NCI-H2081 (cell line): ENCODE measurements at regions not wholly inside any gene's neighbourhood (a gene's known extent, or its start where the extent isn't known, plus 50 kb on each side); places are given as distances from the start of the nearest gene placed in this dataset.

ENCODE experiments used
- DNase-seq, 2 experiments: peaks; one replicate each; lab custom pipeline; 2025; lab: John Stamatoyannopoulos, UW

DNA sequence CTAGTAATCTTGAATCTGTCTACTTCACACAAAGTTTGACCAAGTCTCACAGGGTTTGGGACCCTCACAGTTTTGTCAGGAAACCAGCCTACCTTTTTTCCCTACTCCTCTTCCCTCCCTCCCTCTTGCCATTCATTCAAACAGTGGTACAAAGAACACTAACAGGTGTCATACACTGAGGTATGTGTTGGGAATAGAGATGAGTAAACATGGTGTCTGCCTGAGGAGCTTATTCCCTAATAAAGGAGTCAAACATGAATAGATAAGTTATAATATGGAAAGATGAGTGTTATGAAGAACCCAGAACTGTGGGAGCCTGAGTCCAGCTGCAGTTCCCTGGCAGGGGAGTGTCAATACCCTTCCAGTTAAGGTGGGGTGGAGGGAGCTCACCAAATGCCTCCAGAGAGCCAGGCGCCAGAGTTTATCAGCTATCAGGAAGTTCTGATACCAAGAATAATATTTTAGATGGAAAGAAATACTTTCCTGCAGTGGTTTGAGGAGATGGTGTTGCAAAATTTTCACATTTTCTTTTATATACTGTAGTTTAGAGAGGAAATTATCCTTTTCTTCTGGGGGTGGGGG, 183.4 kb upstream of the NR3C1 start:
- no peak for DNase-seq

DNA sequence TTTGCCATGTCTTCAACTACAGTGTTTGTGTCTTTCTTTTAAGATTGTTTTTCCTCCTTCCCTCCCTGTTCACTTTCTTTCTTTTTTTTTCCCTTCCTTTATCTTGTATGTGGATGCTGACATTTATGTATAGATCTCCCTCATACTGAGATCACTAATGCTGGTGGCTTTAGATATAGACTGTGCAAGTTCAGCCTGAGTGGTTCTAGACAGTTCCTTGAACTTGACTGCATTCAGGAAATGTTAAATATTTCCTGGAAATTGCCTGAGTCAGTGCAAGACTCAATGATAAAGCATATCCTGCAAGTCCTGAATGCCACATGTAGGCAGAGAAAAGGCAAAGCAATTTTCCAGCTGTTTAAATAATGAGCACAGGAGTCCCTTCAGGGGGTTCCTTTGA, 182.5 kb upstream of the NR3C1 start:
- DNase-seq = no peak

GRCh38 chr5:143583409-143583808, 179.9 kb upstream of the NR3C1 start:
- DNase-seq = no peak

DNA sequence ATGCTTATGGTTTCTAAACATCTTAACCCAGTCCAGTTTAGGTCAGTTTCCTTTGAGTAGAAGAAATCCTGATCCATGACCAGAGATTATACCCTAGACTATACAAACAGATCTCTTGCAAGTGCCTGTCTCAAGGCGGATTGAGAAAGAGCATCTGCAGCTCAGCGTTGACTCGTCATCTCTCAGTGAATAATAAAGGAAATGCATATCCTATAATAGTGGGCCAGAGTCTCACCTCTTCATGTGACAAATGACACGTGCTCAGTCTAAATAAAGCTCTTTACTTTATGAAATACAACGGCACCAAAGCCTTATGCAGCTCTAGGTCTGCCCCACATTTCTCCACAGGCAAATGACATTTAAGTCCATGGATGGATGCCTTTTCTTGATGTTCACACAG, 179.4 kb upstream of the NR3C1 start:
- no peak for DNase-seq

- DNase-seq = no peak
These were observed 178.7 kb upstream of the NR3C1 start for GRCh38 chr5:143582176-143582575.

DNA sequence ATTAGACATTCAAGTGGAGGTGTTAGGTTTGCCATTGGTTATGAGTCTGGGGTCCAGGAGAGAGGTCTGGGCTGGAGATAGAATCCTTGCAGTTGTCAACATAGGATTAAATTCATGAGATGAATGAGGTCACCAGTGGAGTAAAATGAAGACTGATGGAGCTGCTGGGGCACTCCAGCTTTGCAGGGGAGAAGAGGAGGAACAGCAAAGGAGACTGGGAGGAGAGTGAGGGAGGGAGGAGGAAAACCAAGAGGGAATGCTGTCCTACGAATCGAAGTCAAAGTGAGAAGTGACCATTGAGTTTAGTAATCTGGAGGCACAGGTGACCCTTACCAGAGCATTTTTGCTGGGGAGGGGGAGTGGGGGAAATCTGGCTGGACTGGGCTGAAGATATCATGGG, 178.2 kb upstream of the NR3C1 start:
- DNase-seq = no peak

GRCh38 chr5:143581147-143581546, 177.7 kb upstream of the NR3C1 start:
- no peak for DNase-seq

GRCh38 chr5:143576711-143577484, 173.4 kb upstream of the NR3C1 start:
- DNase-seq = no peak

DNA sequence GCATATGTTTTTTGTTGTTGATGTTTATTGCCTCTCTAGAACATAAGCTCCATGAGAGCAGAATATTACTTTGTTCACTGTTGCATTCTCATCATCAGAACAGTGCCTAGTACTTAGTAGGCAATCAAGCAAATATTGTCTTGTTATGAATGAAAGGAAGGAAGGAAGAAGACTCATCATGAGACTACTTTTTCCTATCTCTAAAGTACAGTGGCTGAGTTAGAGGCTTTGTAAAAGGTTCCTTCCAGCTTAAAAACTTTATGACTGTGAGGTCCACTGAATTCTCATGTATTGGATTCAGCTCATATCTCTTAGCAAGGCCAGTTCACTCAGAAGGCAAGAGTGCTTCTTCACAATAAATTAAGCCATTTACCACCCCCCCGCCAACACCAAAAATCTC, 171.8 kb upstream of the NR3C1 start:
- no peak for DNase-seq

GRCh38 chr5:143574236-143574635, 170.8 kb upstream of the NR3C1 start:
- no peak for DNase-seq

DNA sequence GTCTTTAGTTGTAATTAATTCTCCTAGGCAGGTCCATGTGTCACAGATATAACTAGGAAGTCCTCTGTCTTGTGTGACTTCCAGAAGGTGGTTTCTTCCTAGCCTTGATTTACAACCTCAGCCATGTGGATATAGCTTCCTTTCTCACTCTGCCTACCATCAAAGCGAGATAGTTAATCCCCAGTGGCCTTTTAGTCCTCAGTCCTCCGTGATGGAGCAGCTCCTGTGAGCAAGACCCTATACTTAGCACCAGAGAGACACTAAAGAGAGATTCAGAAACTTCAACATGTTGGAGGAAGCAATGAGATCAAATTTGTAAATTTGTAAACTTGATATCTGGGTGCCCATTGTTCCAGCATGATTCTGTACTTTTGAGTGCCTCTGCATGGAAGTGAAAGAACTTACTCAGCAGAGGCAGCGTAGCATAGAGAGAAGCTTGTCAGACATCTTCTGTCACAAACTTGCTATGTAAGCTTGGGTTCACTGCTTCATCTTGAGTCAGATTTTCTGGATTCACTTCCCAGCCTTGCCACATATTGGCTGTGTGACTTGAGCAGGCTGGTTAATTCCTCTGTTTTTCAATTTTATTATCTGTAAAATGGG, 170.2 kb upstream of the NR3C1 start:
- DNase-seq = no peak

- DNase-seq = no peak
These were observed 169.2 kb upstream of the NR3C1 start for GRCh38 chr5:143572671-143573070.

DNA sequence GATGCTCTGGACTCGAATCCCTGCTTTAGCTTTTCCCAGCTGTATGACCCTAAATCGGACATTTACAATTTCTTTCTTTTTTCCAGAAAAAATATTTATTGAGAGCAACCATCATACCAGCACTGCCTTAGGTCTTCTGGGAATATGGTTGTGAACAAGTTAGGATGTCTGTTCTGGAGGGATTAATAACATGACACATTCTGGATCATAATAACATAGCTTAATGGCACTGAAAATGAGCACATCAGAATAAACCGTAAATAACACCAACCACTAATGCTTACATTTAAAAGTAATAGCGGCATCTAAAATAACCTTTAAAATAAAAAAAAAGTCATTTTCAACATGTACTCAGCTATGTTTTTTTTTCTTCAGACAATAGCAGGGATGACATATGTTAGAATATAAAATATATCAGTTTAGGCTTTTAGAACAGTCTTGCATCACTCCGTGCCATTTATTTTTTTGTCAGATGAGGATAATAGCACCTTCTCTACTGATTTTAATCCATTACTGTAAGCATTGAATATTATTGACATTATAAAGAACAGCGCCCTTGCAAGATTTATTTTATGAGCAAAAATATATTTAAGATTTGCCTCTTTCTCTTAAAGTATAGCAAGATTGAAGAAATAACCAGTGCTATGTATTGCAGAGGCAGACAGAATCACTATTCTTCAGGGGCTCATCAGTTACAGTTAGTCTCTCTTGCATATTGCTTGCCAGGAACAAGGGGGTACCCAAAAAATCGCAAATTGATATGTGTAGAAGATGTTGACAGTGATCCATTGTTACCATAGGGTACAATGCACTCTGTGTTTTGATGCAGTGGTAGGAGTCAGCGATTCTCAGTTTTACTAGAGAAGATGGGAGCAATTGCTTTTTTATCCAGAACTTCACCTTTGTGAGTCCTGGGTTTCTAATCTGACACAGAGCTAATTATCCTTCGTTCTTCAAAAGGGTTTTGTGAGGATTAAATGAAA, 168.4 kb upstream of the NR3C1 start:
- no peak for DNase-seq

- no peak for DNase-seq
These were observed 167.5 kb upstream of the NR3C1 start for GRCh38 chr5:143570989-143571388.

- no peak for DNase-seq
These were observed 166.5 kb upstream of the NR3C1 start for GRCh38 chr5:143569722-143570567.

DNA sequence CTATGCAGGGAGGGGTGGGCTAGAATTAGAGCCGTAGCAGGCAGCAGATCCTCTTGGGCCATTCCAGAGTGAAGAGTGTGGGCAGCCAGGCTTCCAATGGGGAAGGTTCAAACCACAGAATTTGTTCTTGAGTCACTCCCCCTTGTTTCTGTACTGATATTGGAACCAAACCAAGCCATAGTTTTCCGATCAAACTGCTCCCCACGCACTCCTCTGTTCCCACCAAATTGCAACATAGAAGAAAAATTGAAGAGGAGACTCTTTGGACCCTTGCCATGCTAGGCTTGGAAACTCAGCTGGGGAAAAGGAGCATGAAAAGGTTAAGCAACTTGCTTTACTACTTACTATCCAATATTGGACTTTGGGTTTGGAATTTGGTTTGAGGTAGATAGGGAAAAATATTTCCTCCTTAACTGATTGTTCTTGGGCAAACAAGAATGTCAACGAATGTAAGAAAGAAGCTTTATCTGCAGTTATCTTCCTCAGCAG, 165.8 kb upstream of the NR3C1 start:
- DNase-seq = no peak

GRCh38 chr5:143567583-143568504, 164.4 kb upstream of the NR3C1 start:
- DNase-seq = no peak

DNA sequence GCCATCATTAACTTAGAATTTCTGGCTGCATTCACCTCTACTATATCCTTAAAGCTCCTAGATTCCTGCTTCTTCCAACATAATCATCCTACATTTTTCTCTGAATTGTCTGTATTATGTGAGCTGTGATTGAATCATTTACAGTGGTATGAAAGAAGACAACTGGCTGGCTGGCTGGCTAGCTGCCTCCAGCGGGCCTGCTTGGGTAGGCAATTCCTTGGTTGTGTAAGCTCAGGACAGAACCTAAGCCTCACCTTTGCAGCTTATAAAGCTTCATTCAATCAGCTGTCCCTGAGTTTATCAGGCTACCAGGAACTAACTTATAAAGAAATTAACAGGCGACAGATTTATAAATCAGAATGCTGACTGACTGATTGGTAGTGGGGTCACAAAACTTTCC, 162.7 kb upstream of the NR3C1 start:
- no peak for DNase-seq

GRCh38 chr5:143564417-143564816, 160.9 kb upstream of the NR3C1 start:
- DNase-seq = no peak

DNA sequence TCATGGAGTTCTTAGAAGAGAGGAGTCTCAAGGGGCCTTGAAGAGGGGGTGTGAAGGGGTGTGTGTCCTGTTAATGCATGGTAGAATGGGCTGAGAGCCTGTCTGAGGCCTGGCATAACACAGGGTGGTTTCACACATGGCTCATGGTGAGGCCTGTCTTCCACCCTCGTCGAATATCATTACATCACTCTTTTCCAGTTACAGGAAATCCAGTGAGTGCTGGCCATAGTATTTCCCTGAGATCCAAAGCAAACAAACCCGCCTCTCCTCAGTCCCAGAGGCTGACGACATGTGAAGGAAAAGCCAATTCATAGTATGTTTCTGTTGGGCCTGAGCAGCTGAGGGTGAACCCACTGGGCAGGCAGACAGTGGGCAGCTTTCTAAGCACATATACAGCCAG, 159.4 kb upstream of the NR3C1 start:
- DNase-seq = no peak
